ENCODE measurements at regions not wholly inside any gene's neighbourhood (a gene's known extent, or its start where the extent isn't known, plus 50 kb on each side); places are given as distances from the start of the nearest gene placed in this dataset.

- TF ChIP-seq CTCF (IDR thresholded peaks at IDR 0.05), result no peak
- Mint-ChIP-seq H3K4me3 (ENCODE audit: unreplicated experiment) (no peak overlapping the region), H3K27ac (ENCODE audit: unreplicated experiment) (no peak overlapping the region), H3K4me1 (ENCODE audit: low read depth) (peaks cover 28% of the 10 kb centered on the region), H3K36me3 (ENCODE audit: low read depth) (no peaks in the 10 kb centered on the region), H3K27me3 (ENCODE audit: low read depth) (no peaks in the 10 kb centered on the region), H3K9me3 (ENCODE audit: low read depth) (no peaks in the 10 kb centered on the region)
- DNase-seq (ENCODE audit: low spot score), result no peak
These were observed 935.4 kb upstream of the CHORDC1 start for GRCh38 chr11:91158297-91158696.

- Mint-ChIP-seq H3K9me3 (ENCODE audit: low read depth) (peaks cover 12% of the 10 kb centered on the region), H3K27me3 (ENCODE audit: low read depth) (no peaks in the 10 kb centered on the region), H3K27ac (ENCODE audit: unreplicated experiment) (no peak overlapping the region), H3K36me3 (ENCODE audit: low read depth) (peaks cover 4% of the 10 kb centered on the region), H3K4me3 (ENCODE audit: unreplicated experiment) (no peak overlapping the region), H3K4me1 (ENCODE audit: low read depth) (peaks cover 21% of the 10 kb centered on the region)
- no peak for DNase-seq (ENCODE audit: low spot score)
- TF ChIP-seq CTCF (IDR thresholded peaks at IDR 0.05), result no peak
These were observed 933.2 kb upstream of the CHORDC1 start for GRCh38 chr11:91156041-91156440.

GRCh38 chr11:91147885-91148284 lies 925.0 kb upstream of the CHORDC1 start:
- DNase-seq (ENCODE audit: low spot score), result no peak
- TF ChIP-seq CTCF (IDR thresholded peaks at IDR 0.05), result no peak
- Mint-ChIP-seq H3K36me3 (ENCODE audit: low read depth) (peaks cover 1% of the 10 kb centered on the region), H3K27me3 (ENCODE audit: low read depth) (no peaks in the 10 kb centered on the region), H3K27ac (ENCODE audit: unreplicated experiment) (no peak overlapping the region), H3K4me3 (ENCODE audit: unreplicated experiment) (no peak overlapping the region), H3K9me3 (ENCODE audit: low read depth) (peaks cover 12% of the 10 kb centered on the region), H3K4me1 (ENCODE audit: low read depth) (peaks cover 3% of the 10 kb centered on the region)

GRCh38 chr11:91141655-91142054 lies 918.8 kb upstream of the CHORDC1 start:
- TF ChIP-seq CTCF (IDR thresholded peaks at IDR 0.05), result no peak
- no peak for DNase-seq (ENCODE audit: low spot score)
- Mint-ChIP-seq H3K27ac (ENCODE audit: unreplicated experiment) (no peak overlapping the region), H3K36me3 (ENCODE audit: low read depth) (peaks cover 6% of the 10 kb centered on the region), H3K4me3 (ENCODE audit: unreplicated experiment) (no peak overlapping the region), H3K27me3 (ENCODE audit: low read depth) (no peaks in the 10 kb centered on the region), H3K9me3 (ENCODE audit: low read depth) (peaks cover 13% of the 10 kb centered on the region), H3K4me1 (ENCODE audit: low read depth) (no peaks in the 10 kb centered on the region)

GRCh38 chr11:91136631-91137030 lies 913.8 kb upstream of the CHORDC1 start:
- DNase-seq (ENCODE audit: low spot score), result no peak
- peaks cover 4% of the 10 kb centered on the region for H3K36me3 Mint-ChIP-seq (ENCODE audit: low read depth)
- H3K4me1 Mint-ChIP-seq (ENCODE audit: low read depth), result peaks cover 3% of the 10 kb centered on the region
- peaks cover 4% of the 10 kb centered on the region for H3K9me3 Mint-ChIP-seq (ENCODE audit: low read depth)
- no peak for TF ChIP-seq CTCF (IDR thresholded peaks at IDR 0.05)
- no peak overlapping the region for H3K27ac Mint-ChIP-seq (ENCODE audit: unreplicated experiment)
- no peaks in the 10 kb centered on the region for H3K27me3 Mint-ChIP-seq (ENCODE audit: low read depth)
- no peak overlapping the region for H3K4me3 Mint-ChIP-seq (ENCODE audit: unreplicated experiment)

Measured in chondrocyte (in vitro differentiated cells).